NCI-H146 treated with DMSO at 0.1 percent for 48 hours (cell line): ENCODE measurements at regions not wholly inside any gene's neighbourhood (a gene's known extent, or its start where the extent isn't known, plus 50 kb on each side); places are given as distances from the start of the nearest gene placed in this dataset.
"Not testable (repeated sequence)": the region's sequence is repeated elsewhere in the genome, so short reads cannot be mapped to it uniquely, and the experiment has no call there.

Source experiments
- DNase-seq: peaks from one replicate; lab custom pipeline; 2025; ENCODE audit not compliant: unreplicated experiment; lab: John Stamatoyannopoulos, UW

GRCh38 chr3:145333427-145333826 is 827.6 kb downstream of the PLOD2 start:
- not testable (repeated sequence) for DNase-seq

GRCh38 chr3:145333931-145334330 is 827.1 kb downstream of the PLOD2 start:
- DNase-seq: no peak

- DNase-seq: no peak
Observed at GRCh38 chr3:145355206-145355605, 805.8 kb downstream of the PLOD2 start.

- DNase-seq: no peak
Observed at GRCh38 chr3:145357453-145357852, 803.5 kb downstream of the PLOD2 start.

- DNase-seq: no peak
Observed at GRCh38 chr3:145359040-145359439, 801.9 kb downstream of the PLOD2 start.

GRCh38 chr3:145368748-145369147 is 792.2 kb downstream of the PLOD2 start:
- DNase-seq: no peak

- DNase-seq: no peak
Observed at GRCh38 chr3:145370870-145371269, 790.1 kb downstream of the PLOD2 start.

GRCh38 chr3:145377301-145377700 is 783.7 kb downstream of the PLOD2 start:
- no peak for DNase-seq

- no peak for DNase-seq
Observed at GRCh38 chr3:145383416-145383815, 777.6 kb downstream of the PLOD2 start.

GRCh38 chr3:145384307-145384706 is 776.7 kb downstream of the PLOD2 start:
- DNase-seq: no peak

GRCh38 chr3:145387211-145387610 is 773.8 kb downstream of the PLOD2 start:
- DNase-seq: no peak

- DNase-seq: no peak
Observed at GRCh38 chr3:145395421-145395820, 765.6 kb downstream of the PLOD2 start.

- peak; percentile 86 for DNase-seq
Observed at GRCh38 chr3:145411605-145412004, 749.4 kb downstream of the PLOD2 start.

GRCh38 chr3:145417678-145418077 is 743.3 kb downstream of the PLOD2 start:
- DNase-seq: no peak

- no peak for DNase-seq
Observed at GRCh38 chr3:145422556-145422955, 738.4 kb downstream of the PLOD2 start.

- no peak for DNase-seq
Observed at GRCh38 chr3:145427355-145427754, 733.6 kb downstream of the PLOD2 start.

GRCh38 chr3:145429546-145429945 is 731.4 kb downstream of the PLOD2 start:
- DNase-seq: no peak

GRCh38 chr3:145448436-145448835 is 712.5 kb downstream of the PLOD2 start:
- DNase-seq: no peak

- no peak for DNase-seq
Observed at GRCh38 chr3:145450018-145450682, 710.8 kb downstream of the PLOD2 start.

GRCh38 chr3:145457825-145458552 is 703.0 kb downstream of the PLOD2 start:
- DNase-seq: no peak

- DNase-seq: not testable (repeated sequence)
Observed at GRCh38 chr3:145459681-145460080, 701.3 kb downstream of the PLOD2 start.

GRCh38 chr3:145471976-145472375 is 689.0 kb downstream of the PLOD2 start:
- DNase-seq: no peak

GRCh38 chr3:145482735-145483134 is 678.2 kb downstream of the PLOD2 start:
- not testable (repeated sequence) for DNase-seq
